ENCODE measurements at regions not wholly inside any gene's neighbourhood (a gene's known extent, or its start where the extent isn't known, plus 50 kb on each side); places are given as distances from the start of the nearest gene placed in this dataset.

GRCh38 chr3:177527182-177527581, 329.9 kb upstream of the TBL1XR1 start:
- TF ChIP-seq EZH2 (IDR thresholded peaks at IDR 0.05; ENCODE audit: low read depth, low read length, severe bottlenecking), result no peak
- TF ChIP-seq EP300 (IDR thresholded peaks at IDR 0.05; ENCODE audit: borderline replicate concordance in 1 of 2, low read depth in 2 of 2, low read length in 2 of 2), result no peak
- no peak for TF ChIP-seq CHD1 (IDR thresholded peaks at IDR 0.05; ENCODE audit: low read depth, low read length)
- no peak for TF ChIP-seq KDM1A (IDR thresholded peaks at IDR 0.05; ENCODE audit: borderline replicate concordance, low read length)
- no peak for TF ChIP-seq JUND (IDR thresholded peaks at IDR 0.05; ENCODE audit: low read length)
- CTCF ChIA-PET (ENCODE audit: partially characterized antibody), result no interaction called here
- Histone ChIP-seq H3K4me3 (ENCODE audit: extremely low read depth in 1 of 4, insufficient read depth in 2 of 4, low read depth in 3 of 4, low read length in 4 of 4) (no peak overlapping the region), H2BK120ac (replicated peaks; ENCODE audit: low read depth, low read length) (no peak overlapping the region), H3K23me2 (ENCODE audit: low read depth, low read length) (no peaks in the 10 kb centered on the region), H3K14ac (ENCODE audit: insufficient read length) (no peak overlapping the region), H2BK12ac (ENCODE audit: low read depth, low read length) (no peak overlapping the region), H3K4me1 (replicated peaks in 1 of 4; ENCODE audit: control insufficient read depth in 3 of 4, insufficient read depth in 4 of 4, low read length in 3 of 4) (no peaks in the 10 kb centered on the region), H3K36me3 (ENCODE audit: control insufficient read depth in 2 of 4, insufficient read depth in 4 of 4, low read length in 3 of 4) (no peaks in the 10 kb centered on the region), H3K4ac (replicated peaks; ENCODE audit: insufficient read length, low read depth, low read length) (no peak overlapping the region), H4K20me1 (replicated peaks in 1 of 2; ENCODE audit: control insufficient read depth in 1 of 2, insufficient read depth in 2 of 2, low read length in 2 of 2) (no peaks in the 10 kb centered on the region), H2AK5ac (ENCODE audit: low read depth, low read length) (no peak overlapping the region), H3K27ac (ENCODE audit: low read depth, low read length) (no peak overlapping the region), H3K27me3 (replicated peaks in 1 of 4; ENCODE audit: control insufficient read depth in 3 of 4, extremely low read depth in 1 of 4, insufficient read depth in 3 of 4, low read length in 3 of 4) (peaks cover 0 to 2% (median 0%) of the 10 kb centered on the region in 4 experiments; a peak in 1 of 7 replicates), H3K4me2 (ENCODE audit: insufficient read depth in 1 of 2, low read depth in 2 of 2, low read length in 2 of 2) (no peak overlapping the region), H3K79me1 (ENCODE audit: low read depth, low read length) (no peaks in the 10 kb centered on the region), H4K5ac (ENCODE audit: insufficient read length, low read depth, low read length) (no peak overlapping the region), H2BK5ac (ENCODE audit: low read depth, low read length) (no peak overlapping the region), H3K9ac (replicated peaks in 1 of 4; ENCODE audit: extremely low read depth in 1 of 4, low read depth in 3 of 4, low read length in 3 of 4) (no peak overlapping the region), H3K9me3 (ENCODE audit: insufficient read depth in 2 of 2, low read depth in 1 of 2, low read length in 1 of 2) (no peaks in the 10 kb centered on the region), H2BK15ac (ENCODE audit: low read length) (no peak overlapping the region), H4K8ac (ENCODE audit: extremely low read depth, insufficient read depth, low read length) (no peak overlapping the region), H2BK20ac (ENCODE audit: low read length) (no peak overlapping the region), H2AFZ (ENCODE audit: low read length) (no peak overlapping the region), H3K18ac (ENCODE audit: extremely low read depth, low read length) (no peak overlapping the region), H3K23ac (ENCODE audit: insufficient read length) (no peak overlapping the region), H3K79me2 (ENCODE audit: control insufficient read depth in 1 of 2, insufficient read depth in 2 of 2, low read length in 2 of 2) (no peaks in the 10 kb centered on the region), H3K56ac (replicated peaks; ENCODE audit: insufficient read length, low read depth, low read length) (no peak overlapping the region), H4K91ac (replicated peaks; ENCODE audit: insufficient read length, low read length) (no peak overlapping the region)
- POLR2A ChIA-PET (ENCODE audit: partially characterized antibody), result no interaction called here
- 99% methylated on average over 7 of the region's 7 CpGs; no CpG with 5 or more reads in 1 of the 2 experiments for WGBS, 2 experiments (ENCODE audit: extremely low coverage in 1 of 2, insufficient coverage in 1 of 2, insufficient read length in 1 of 2, insufficient replicate concordance in 2 of 2, low coverage in 1 of 2, low lambda C conversion rate in 2 of 2, missing lambda C conversion rate in 1 of 2)
- FAIRE-seq (no peak), DNase-seq (ENCODE audit: low read depth in 1 of 2, low spot score in 2 of 2) (no peak)
